ENCODE measurements at regions not wholly inside any gene's neighbourhood (a gene's known extent, or its start where the extent isn't known, plus 50 kb on each side); places are given as distances from the start of the nearest gene placed in this dataset.

DNA sequence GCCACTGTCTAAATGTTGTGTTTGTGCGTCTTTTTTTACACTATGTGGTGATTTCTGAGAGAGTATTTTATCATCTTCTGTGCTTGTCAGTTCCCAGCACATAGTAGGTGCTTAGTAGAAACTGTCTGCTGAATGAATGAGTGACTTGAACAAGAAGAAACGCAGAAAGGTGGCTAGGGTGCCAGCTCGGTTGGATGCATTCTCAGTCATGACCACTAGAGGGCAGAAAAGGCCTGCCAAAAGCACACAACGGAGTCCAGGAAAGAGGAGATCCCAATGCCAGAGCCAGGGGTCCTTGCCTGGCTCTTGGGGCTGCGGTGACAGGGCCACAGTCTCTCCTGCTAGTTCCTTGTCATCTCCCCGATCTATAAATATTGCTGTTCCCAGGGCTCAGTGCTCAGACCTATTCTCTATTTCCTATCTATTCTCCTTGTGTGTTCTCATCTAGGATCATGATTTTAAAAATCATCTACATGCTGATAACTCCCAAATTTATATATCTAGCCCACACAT is 57.3 kb upstream of the CCL1 start:
- peak; percentile 6 to 9 for DNase-seq (ENCODE audit: low read depth in 2 of 2)

- DNase-seq (ENCODE audit: low read depth in 2 of 2) = no peak
Observed at GRCh38 chr17:34416116-34416515, 53.1 kb upstream of the CCL1 start.

DNA sequence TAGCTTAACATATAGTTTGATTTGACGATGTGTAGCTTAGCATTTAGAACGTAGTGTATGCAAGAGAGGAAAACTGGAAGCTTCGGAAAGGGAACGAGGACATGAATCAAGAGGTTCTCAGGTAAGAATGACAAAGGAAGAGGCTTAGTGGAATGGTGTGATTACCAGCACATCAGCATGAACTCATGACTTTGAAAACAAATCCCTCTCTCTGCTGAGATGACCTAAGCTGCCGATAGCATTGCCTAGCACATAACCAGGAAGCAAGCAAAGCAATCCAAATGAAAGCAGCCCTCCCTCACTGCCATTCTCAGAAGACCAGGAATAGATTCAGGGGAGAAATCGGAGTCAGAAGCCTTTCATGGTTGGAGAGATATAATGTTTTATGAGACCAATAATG is 51.3 kb upstream of the CCL1 start:
- no peak for DNase-seq (ENCODE audit: low read depth in 2 of 2)

DNA sequence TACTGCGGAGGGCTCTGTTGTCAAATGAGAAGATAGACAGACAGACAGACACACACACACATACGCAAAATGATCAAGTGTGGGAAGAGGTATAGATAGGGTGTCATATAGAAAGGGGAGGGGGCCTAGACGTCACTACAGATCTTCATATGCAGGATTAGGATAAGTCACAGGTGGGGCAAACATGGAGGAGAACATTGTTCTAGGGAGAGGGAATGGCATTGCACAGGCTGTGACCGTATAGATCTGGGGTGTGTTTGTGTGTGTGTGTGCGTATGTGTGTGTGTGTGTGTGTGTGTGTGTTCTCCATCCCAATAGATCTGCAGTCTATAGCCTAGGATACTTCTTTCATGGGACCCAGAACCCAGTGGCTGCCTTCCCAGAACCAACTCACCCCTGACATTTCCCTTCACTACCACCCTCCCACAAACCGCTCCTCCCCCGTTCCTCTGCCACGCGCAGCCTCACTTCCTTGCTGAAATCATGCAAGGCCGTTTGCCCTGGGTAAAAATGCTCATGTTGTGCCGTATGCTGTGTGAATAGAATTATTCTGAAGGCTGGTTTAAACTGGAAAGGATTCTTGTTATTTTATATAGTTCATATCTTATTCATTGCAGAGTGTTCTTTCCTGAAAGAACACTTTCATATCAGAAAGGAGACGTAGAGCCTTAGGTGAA is 50.5 kb upstream of the CCL1 start:
- no peak for DNase-seq (ENCODE audit: low read depth in 2 of 2)

DNA sequence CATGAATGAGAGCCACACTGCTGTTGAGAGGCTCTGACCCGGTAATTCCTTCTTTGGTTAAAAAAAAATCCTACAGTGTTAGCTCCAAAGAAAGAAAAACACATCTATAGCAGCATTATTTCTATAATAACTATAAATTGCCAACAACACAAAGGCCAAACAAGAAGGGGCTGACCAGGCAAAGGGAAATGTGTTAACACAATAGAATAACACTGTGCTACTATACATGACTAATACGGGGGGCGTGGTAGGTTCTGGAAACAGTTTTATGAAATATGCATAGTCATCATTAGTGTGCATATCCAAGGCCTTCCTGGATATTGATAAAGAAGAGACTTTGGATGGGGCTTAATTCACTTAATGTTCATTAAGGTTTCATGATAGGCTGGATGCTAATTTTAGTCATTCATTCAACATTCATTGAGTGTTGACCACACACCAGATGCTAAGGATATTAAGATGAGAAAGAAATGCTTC is 50.0 kb upstream of the CCL1 start:
- DNase-seq (ENCODE audit: low read depth in 2 of 2) = no peak

Data from fibroblast of skin of left biceps (primary cell).